ENCODE measurements at regions not wholly inside any gene's neighbourhood (a gene's known extent, or its start where the extent isn't known, plus 50 kb on each side); places are given as distances from the start of the nearest gene placed in this dataset.

DNA sequence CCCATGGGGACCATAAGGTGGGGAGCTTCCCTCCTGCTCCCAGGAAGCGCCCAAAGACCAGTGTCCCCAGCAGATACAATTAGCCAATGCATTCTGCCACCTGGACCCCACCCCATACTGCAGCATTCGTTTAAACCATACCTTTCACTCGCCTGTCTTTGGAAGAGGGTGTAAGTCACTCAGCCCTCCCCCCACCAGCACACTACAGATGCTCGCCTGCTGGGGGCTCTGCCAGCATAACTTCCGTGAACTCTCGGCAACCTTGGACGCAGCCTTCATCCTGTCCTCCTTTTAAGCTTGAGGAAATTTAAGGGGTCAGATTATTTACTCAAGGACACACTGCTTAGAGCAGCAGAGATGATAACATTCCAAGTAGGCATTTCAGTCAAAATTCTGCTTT lies 94.4 kb upstream of the NAA20 start:
- TF ChIP-seq ZNF462 (CRISPR knock-in tag; IDR thresholded peaks at IDR 0.05) = no peak
- TF ChIP-seq ZNF114 (CRISPR knock-in tag; IDR thresholded peaks at IDR 0.05) = no peak
- TF ChIP-seq, protein P1, sequence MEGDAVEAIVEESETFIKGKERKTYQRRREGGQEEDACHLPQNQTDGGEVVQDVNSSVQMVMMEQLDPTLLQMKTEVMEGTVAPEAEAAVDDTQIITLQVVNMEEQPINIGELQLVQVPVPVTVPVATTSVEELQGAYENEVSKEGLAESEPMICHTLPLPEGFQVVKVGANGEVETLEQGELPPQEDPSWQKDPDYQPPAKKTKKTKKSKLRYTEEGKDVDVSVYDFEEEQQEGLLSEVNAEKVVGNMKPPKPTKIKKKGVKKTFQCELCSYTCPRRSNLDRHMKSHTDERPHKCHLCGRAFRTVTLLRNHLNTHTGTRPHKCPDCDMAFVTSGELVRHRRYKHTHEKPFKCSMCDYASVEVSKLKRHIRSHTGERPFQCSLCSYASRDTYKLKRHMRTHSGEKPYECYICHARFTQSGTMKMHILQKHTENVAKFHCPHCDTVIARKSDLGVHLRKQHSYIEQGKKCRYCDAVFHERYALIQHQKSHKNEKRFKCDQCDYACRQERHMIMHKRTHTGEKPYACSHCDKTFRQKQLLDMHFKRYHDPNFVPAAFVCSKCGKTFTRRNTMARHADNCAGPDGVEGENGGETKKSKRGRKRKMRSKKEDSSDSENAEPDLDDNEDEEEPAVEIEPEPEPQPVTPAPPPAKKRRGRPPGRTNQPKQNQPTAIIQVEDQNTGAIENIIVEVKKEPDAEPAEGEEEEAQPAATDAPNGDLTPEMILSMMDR (conservative IDR thresholded peaks at IDR 0.05; ENCODE audit: low read depth in 2 of 2) = no peak
- TF ChIP-seq, protein P2, sequence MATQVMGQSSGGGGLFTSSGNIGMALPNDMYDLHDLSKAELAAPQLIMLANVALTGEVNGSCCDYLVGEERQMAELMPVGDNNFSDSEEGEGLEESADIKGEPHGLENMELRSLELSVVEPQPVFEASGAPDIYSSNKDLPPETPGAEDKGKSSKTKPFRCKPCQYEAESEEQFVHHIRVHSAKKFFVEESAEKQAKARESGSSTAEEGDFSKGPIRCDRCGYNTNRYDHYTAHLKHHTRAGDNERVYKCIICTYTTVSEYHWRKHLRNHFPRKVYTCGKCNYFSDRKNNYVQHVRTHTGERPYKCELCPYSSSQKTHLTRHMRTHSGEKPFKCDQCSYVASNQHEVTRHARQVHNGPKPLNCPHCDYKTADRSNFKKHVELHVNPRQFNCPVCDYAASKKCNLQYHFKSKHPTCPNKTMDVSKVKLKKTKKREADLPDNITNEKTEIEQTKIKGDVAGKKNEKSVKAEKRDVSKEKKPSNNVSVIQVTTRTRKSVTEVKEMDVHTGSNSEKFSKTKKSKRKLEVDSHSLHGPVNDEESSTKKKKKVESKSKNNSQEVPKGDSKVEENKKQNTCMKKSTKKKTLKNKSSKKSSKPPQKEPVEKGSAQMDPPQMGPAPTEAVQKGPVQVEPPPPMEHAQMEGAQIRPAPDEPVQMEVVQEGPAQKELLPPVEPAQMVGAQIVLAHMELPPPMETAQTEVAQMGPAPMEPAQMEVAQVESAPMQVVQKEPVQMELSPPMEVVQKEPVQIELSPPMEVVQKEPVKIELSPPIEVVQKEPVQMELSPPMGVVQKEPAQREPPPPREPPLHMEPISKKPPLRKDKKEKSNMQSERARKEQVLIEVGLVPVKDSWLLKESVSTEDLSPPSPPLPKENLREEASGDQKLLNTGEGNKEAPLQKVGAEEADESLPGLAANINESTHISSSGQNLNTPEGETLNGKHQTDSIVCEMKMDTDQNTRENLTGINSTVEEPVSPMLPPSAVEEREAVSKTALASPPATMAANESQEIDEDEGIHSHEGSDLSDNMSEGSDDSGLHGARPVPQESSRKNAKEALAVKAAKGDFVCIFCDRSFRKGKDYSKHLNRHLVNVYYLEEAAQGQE (IDR thresholded peaks at IDR 0.05; ENCODE audit: unreplicated experiment) = no peak
- no peak for TF ChIP-seq EZH2phosphoT487 (IDR thresholded peaks at IDR 0.05; ENCODE audit: unreplicated experiment)
- TF ChIP-seq EZH2 (IDR thresholded peaks at IDR 0.05; ENCODE audit: low read depth, unreplicated experiment) = no peak
- TF ChIP-seq POLR2AphosphoS5 (IDR thresholded peaks at IDR 0.05; ENCODE audit: low read depth) = no peak
- no peak for TF ChIP-seq JUNB (IDR thresholded peaks at IDR 0.05; ENCODE audit: unreplicated experiment)
- TF ChIP-seq CREB1 (CRISPR knock-in tag; IDR thresholded peaks at IDR 0.05; ENCODE audit: low read depth) = no peak
- TF ChIP-seq ZNF331 (CRISPR knock-in tag; IDR thresholded peaks at IDR 0.05; ENCODE audit: low read depth) = no peak
- TF ChIP-seq, protein P3, sequence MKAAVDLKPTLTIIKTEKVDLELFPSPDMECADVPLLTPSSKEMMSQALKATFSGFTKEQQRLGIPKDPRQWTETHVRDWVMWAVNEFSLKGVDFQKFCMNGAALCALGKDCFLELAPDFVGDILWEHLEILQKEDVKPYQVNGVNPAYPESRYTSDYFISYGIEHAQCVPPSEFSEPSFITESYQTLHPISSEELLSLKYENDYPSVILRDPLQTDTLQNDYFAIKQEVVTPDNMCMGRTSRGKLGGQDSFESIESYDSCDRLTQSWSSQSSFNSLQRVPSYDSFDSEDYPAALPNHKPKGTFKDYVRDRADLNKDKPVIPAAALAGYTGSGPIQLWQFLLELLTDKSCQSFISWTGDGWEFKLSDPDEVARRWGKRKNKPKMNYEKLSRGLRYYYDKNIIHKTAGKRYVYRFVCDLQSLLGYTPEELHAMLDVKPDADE (IDR thresholded peaks at IDR 0.05) = no peak
- no peak for TF ChIP-seq NANOG (IDR thresholded peaks at IDR 0.05; ENCODE audit: borderline replicate concordance)

All from GM23338 (cell line).